GM23248 (cell line): ENCODE measurements at regions not wholly inside any gene's neighbourhood (a gene's known extent, or its start where the extent isn't known, plus 50 kb on each side); places are given as distances from the start of the nearest gene placed in this dataset.

Experiments used
- DNase-seq: peaks from one replicate; pipeline ENCODE4 v3.0.0-alpha.2; 2015
- H2AFZ ChIP-seq: fragments of 200-600 bp; sonication (generic); 2 replicates; pipeline ENCODE4 v1.6.1; 2016; ENCODE audit warnings: antibody characterized with exemption
- H3F3A ChIP-seq: fragments of 200-600 bp; sonication (generic); 2 replicates; pipeline ENCODE4 v1.6.1; 2016; ENCODE audit warnings: mild to moderate bottlenecking, antibody characterized with exemption, mixed run types; ENCODE audit not compliant: insufficient read depth
- H3K27ac ChIP-seq: fragments of 200-600 bp; sonication (generic); 2 replicates; pipeline ENCODE4 v1.5.1; 2016; ENCODE audit warnings: mild to moderate bottlenecking
- H3K27me3 ChIP-seq: fragments of 200-600 bp; sonication (generic); replicated peaks from 2 replicates; pipeline ENCODE4 v1.6.1; 2016; ENCODE audit warnings: mild to moderate bottlenecking; ENCODE audit not compliant: insufficient read depth
- H3K36me3 ChIP-seq: fragments of 200-600 bp; sonication (generic); 2 replicates; pipeline ENCODE4 v1.6.1; 2016; ENCODE audit warnings: low read depth, mild to moderate bottlenecking
- H3K4me1 ChIP-seq: fragments of 200-600 bp; sonication (generic); 2 replicates; pipeline ENCODE4 v1.6.1; 2016; ENCODE audit warnings: mild to moderate bottlenecking; ENCODE audit not compliant: insufficient read depth
- H3K4me2 ChIP-seq: fragments of 200-600 bp; sonication (generic); one replicate; pipeline ENCODE4 v1.6.1; 2016; ENCODE audit warnings: mild to moderate bottlenecking; ENCODE audit not compliant: unreplicated experiment
- H3K4me3 ChIP-seq: fragments of 200-600 bp; sonication (generic); 2 replicates; pipeline ENCODE4 v1.5.1; 2016; ENCODE audit warnings: mild to moderate bottlenecking
- H3K79me2 ChIP-seq: fragments of 200-600 bp; sonication (generic); 2 replicates; pipeline ENCODE4 v1.6.1; 2016; ENCODE audit warnings: mild to moderate bottlenecking; ENCODE audit not compliant: insufficient read depth
- H3K9ac ChIP-seq: fragments of 200-600 bp; sonication (generic); 2 replicates; pipeline ENCODE4 v1.6.1; 2016; ENCODE audit warnings: mild to moderate bottlenecking
- H3K9me2 ChIP-seq: fragments of 200-600 bp; sonication (generic); 2 replicates; pipeline ENCODE4 v1.6.1; 2016; ENCODE audit warnings: mixed run types, mild to moderate bottlenecking, moderate library complexity; ENCODE audit not compliant: insufficient read depth
- H3K9me3 ChIP-seq: fragments of 200-600 bp; sonication (generic); one replicate; pipeline ENCODE4 v1.6.1; 2017; ENCODE audit warnings: low read depth
- H4K20me1 ChIP-seq: fragments of 200-600 bp; sonication (generic); 2 replicates; pipeline ENCODE4 v1.6.0; 2016; ENCODE audit not compliant: insufficient read depth
- EZH2 ChIP-seq: fragments of 200-600 bp; sonication (generic); IDR thresholded peaks from 2 replicates; pipeline ENCODE4 v1.6.1; 2018; ENCODE audit warnings: antibody characterized with exemption, mild to moderate bottlenecking; ENCODE audit not compliant: insufficient read depth, poor library complexity, severe bottlenecking
- EZH2phosphoT487 ChIP-seq: fragments of 200-600 bp; sonication (generic); IDR thresholded peaks from 2 replicates; pipeline ENCODE4 v1.6.1; 2018; ENCODE audit warnings: antibody characterized with exemption, moderate library complexity, mild to moderate bottlenecking, low read depth; ENCODE audit not compliant: insufficient read depth
- WGBS, 2 experiments: methylation state at CpG; one replicate each; pipeline ENCODE4 v1.1.6; 2015 to 2017; ENCODE audit warnings: low lambda C conversion rate in 2 of 2, low coverage in 1 of 2; ENCODE audit errors: missing lambda C conversion rate in 2 of 2; 5-methylcytosine and 5-hydroxymethylcytosine counted together
- in situ Hi-C: fragments of 300-500 bp; cut with MboI; formaldehyde crosslinking; loops from 2 replicates; pipeline ENCODE4 v1.15.0; 2020

GRCh38 chr2:121044412-121044811 lies 240.6 kb downstream of the TFCP2L1 start:
- Histone ChIP-seq H3K4me1 (no peaks in the 10 kb centered on the region), H3K4me2 (no peak overlapping the region), H3K4me3 (no peak overlapping the region), H3K9me3 (no peaks in the 10 kb centered on the region), H3K27ac (no peak overlapping the region), H2AFZ (no peak overlapping the region), H3K9me2 (no peaks in the 10 kb centered on the region), H4K20me1 (no peaks in the 10 kb centered on the region), H3K27me3 (peaks cover 21% of the 10 kb centered on the region), H3F3A (no peaks in the 10 kb centered on the region), H3K36me3 (no peaks in the 10 kb centered on the region), H3K79me2 (no peaks in the 10 kb centered on the region), H3K9ac (no peak overlapping the region)
- no peak for DNase-seq
- 46 to 54% methylated on average over 7 of the region's 7 CpGs for WGBS, 2 experiments
- TF ChIP-seq EZH2 (no peak), EZH2phosphoT487 (no peak)
- in situ Hi-C loops = no loop called here

- Histone ChIP-seq H3K27me3 (peaks cover 19% of the 10 kb centered on the region), H2AFZ (no peak overlapping the region), H3K4me2 (no peak overlapping the region), H3F3A (no peaks in the 10 kb centered on the region), H4K20me1 (no peaks in the 10 kb centered on the region), H3K9me3 (no peaks in the 10 kb centered on the region), H3K4me1 (no peaks in the 10 kb centered on the region), H3K27ac (no peak overlapping the region), H3K79me2 (no peaks in the 10 kb centered on the region), H3K9ac (no peak overlapping the region), H3K9me2 (no peaks in the 10 kb centered on the region), H3K36me3 (no peaks in the 10 kb centered on the region), H3K4me3 (no peak overlapping the region)
- no peak for DNase-seq
- 87 to 89% methylated on average over 11 of the region's 11 CpGs for WGBS, 2 experiments
- TF ChIP-seq EZH2phosphoT487 (no peak), EZH2 (no peak)
- in situ Hi-C loops = no loop called here
These were observed 239.8 kb downstream of the TFCP2L1 start for GRCh38 chr2:121045245-121045644.

GRCh38 chr2:121046335-121046734 lies 238.7 kb downstream of the TFCP2L1 start:
- 58 to 61% methylated on average over 4 of the region's 4 CpGs for WGBS, 2 experiments
- Histone ChIP-seq H3K27ac (no peak overlapping the region), H3K4me3 (no peak overlapping the region), H4K20me1 (no peaks in the 10 kb centered on the region), H3K9ac (no peak overlapping the region), H3K79me2 (no peaks in the 10 kb centered on the region), H3K4me2 (no peak overlapping the region), H3K27me3 (peaks cover 19% of the 10 kb centered on the region), H3K9me3 (no peaks in the 10 kb centered on the region), H3K4me1 (no peaks in the 10 kb centered on the region), H3K9me2 (no peaks in the 10 kb centered on the region), H2AFZ (no peak overlapping the region), H3F3A (no peaks in the 10 kb centered on the region), H3K36me3 (no peaks in the 10 kb centered on the region)
- no peak for TF ChIP-seq EZH2phosphoT487
- no peak for TF ChIP-seq EZH2
- in situ Hi-C loops = no loop called here
- peak; percentile 32 for DNase-seq

GRCh38 chr2:121047383-121047782 lies 237.6 kb downstream of the TFCP2L1 start:
- no peaks in the 10 kb centered on the region for H3K9me3 ChIP-seq
- TF ChIP-seq EZH2phosphoT487 = no peak
- TF ChIP-seq EZH2 = no peak
- no peak overlapping the region for H3K4me3 ChIP-seq
- DNase-seq = no peak
- H2AFZ ChIP-seq = no peak overlapping the region
- H3K27me3 ChIP-seq = peaks cover 19% of the 10 kb centered on the region
- H3F3A ChIP-seq = no peaks in the 10 kb centered on the region
- H3K9ac ChIP-seq = no peak overlapping the region
- no peaks in the 10 kb centered on the region for H3K79me2 ChIP-seq
- H3K9me2 ChIP-seq = no peaks in the 10 kb centered on the region
- no peaks in the 10 kb centered on the region for H3K36me3 ChIP-seq
- in situ Hi-C loops = no loop called here
- 72 to 80% methylated on average over 4 of the region's 4 CpGs for WGBS, 2 experiments
- H3K4me1 ChIP-seq = no peaks in the 10 kb centered on the region
- no peak overlapping the region for H3K4me2 ChIP-seq
- no peaks in the 10 kb centered on the region for H4K20me1 ChIP-seq
- no peak overlapping the region for H3K27ac ChIP-seq

- H3K4me3 ChIP-seq = no peak overlapping the region
- H2AFZ ChIP-seq = no peak overlapping the region
- H3K4me1 ChIP-seq = no peaks in the 10 kb centered on the region
- H3F3A ChIP-seq = no peaks in the 10 kb centered on the region
- no peaks in the 10 kb centered on the region for H3K9me3 ChIP-seq
- no peaks in the 10 kb centered on the region for H3K79me2 ChIP-seq
- WGBS, 2 experiments = 86% methylated on average over 2 of the region's 2 CpGs
- H3K36me3 ChIP-seq = no peaks in the 10 kb centered on the region
- in situ Hi-C loops = no loop called here
- H3K4me2 ChIP-seq = no peak overlapping the region
- H3K9ac ChIP-seq = no peak overlapping the region
- H3K9me2 ChIP-seq = no peaks in the 10 kb centered on the region
- no peak overlapping the region for H3K27ac ChIP-seq
- no peak for DNase-seq
- TF ChIP-seq EZH2 (no peak), EZH2phosphoT487 (no peak)
- H4K20me1 ChIP-seq = no peaks in the 10 kb centered on the region
- peaks cover 17% of the 10 kb centered on the region for H3K27me3 ChIP-seq
These were observed 235.9 kb downstream of the TFCP2L1 start for GRCh38 chr2:121049131-121049530.
